ENCODE measurements at regions not wholly inside any gene's neighbourhood (a gene's known extent, or its start where the extent isn't known, plus 50 kb on each side); places are given as distances from the start of the nearest gene placed in this dataset.

- Mint-ChIP-seq H3K9me3 (no peaks in the 10 kb centered on the region), H3K4me1 (ENCODE audit: unreplicated experiment) (no peaks in the 10 kb centered on the region), H3K27ac (no peak overlapping the region), H3K4me3 (no peak overlapping the region), H3K36me3 (no peaks in the 10 kb centered on the region), H3K27me3 (no peaks in the 10 kb centered on the region)
- DNase-seq (ENCODE audit: extremely low spot score, unreplicated experiment): no peak
- TF ChIP-seq, protein P1, sequence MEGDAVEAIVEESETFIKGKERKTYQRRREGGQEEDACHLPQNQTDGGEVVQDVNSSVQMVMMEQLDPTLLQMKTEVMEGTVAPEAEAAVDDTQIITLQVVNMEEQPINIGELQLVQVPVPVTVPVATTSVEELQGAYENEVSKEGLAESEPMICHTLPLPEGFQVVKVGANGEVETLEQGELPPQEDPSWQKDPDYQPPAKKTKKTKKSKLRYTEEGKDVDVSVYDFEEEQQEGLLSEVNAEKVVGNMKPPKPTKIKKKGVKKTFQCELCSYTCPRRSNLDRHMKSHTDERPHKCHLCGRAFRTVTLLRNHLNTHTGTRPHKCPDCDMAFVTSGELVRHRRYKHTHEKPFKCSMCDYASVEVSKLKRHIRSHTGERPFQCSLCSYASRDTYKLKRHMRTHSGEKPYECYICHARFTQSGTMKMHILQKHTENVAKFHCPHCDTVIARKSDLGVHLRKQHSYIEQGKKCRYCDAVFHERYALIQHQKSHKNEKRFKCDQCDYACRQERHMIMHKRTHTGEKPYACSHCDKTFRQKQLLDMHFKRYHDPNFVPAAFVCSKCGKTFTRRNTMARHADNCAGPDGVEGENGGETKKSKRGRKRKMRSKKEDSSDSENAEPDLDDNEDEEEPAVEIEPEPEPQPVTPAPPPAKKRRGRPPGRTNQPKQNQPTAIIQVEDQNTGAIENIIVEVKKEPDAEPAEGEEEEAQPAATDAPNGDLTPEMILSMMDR (conservative IDR thresholded peaks at IDR 0.05): no peak
Observed at GRCh38 chr7:81606078-81606863, 163.6 kb downstream of the HGF start.

- no peak for DNase-seq (ENCODE audit: extremely low spot score, unreplicated experiment)
- H3K9me3 Mint-ChIP-seq: no peaks in the 10 kb centered on the region
- H3K27me3 Mint-ChIP-seq: no peaks in the 10 kb centered on the region
- no peak overlapping the region for H3K27ac Mint-ChIP-seq
- no peaks in the 10 kb centered on the region for H3K4me1 Mint-ChIP-seq (ENCODE audit: unreplicated experiment)
- no peak overlapping the region for H3K4me3 Mint-ChIP-seq
- TF ChIP-seq, protein P1 (conservative IDR thresholded peaks at IDR 0.05): no peak
- H3K36me3 Mint-ChIP-seq: no peaks in the 10 kb centered on the region
Observed at GRCh38 chr7:81605493-81605892, 164.4 kb downstream of the HGF start.

GRCh38 chr7:81604808-81605174 is 165.1 kb downstream of the HGF start:
- no peaks in the 10 kb centered on the region for H3K4me1 Mint-ChIP-seq (ENCODE audit: unreplicated experiment)
- no peak overlapping the region for H3K4me3 Mint-ChIP-seq
- no peaks in the 10 kb centered on the region for H3K9me3 Mint-ChIP-seq
- DNase-seq (ENCODE audit: extremely low spot score, unreplicated experiment): no peak
- no peaks in the 10 kb centered on the region for H3K27me3 Mint-ChIP-seq
- H3K27ac Mint-ChIP-seq: no peak overlapping the region
- TF ChIP-seq, protein P1 (conservative IDR thresholded peaks at IDR 0.05): no peak
- no peaks in the 10 kb centered on the region for H3K36me3 Mint-ChIP-seq

DNA sequence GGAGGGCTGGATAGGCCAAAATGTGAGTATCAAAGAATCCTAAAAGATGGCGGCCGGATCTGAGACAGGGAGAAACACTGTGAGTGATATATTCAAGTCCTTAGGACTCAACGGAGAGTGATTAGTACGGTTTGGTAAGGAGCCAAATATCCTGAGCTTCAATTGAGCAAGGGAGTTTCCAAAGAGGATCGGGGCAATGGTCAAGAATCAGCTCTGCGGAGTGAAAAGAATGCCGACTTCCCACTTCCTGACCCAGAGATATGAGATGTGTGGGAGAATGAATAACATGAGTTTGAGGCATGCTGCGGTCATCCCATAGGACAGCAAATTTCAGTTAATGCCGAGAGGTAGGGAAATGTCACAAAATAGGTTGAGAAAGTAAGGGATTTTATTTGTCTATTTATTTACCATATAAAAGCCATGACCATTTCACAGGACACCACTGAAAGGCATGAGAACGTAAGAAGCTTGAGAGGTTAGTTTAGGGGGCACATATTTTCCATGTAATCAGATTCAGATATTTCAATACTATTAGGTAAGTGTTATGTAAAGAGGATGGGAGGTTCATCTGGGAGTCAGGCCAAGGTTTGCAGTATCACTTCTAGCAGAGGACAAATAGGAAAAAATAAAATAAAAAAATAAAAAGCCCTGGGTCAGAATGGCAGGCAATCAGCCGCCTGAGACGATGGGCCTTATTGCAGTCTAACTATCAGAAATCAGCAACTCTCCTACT is 165.6 kb downstream of the HGF start:
- Mint-ChIP-seq H3K4me3 (no peak overlapping the region), H3K9me3 (no peaks in the 10 kb centered on the region), H3K27ac (no peak overlapping the region), H3K36me3 (no peaks in the 10 kb centered on the region), H3K27me3 (no peaks in the 10 kb centered on the region), H3K4me1 (ENCODE audit: unreplicated experiment) (no peaks in the 10 kb centered on the region)
- TF ChIP-seq, protein P1 (conservative IDR thresholded peaks at IDR 0.05): no peak
- DNase-seq (ENCODE audit: extremely low spot score, unreplicated experiment): no peak

GRCh38 chr7:81600608-81601007 is 169.2 kb downstream of the HGF start:
- Mint-ChIP-seq H3K27ac (no peak overlapping the region), H3K4me3 (no peak overlapping the region)

More at GRCh38 chr7:81600608-81601007, 169.2 kb downstream of the HGF start:
- TF ChIP-seq, protein P1 (conservative IDR thresholded peaks at IDR 0.05): no peak
- no peaks in the 10 kb centered on the region for H3K27me3 Mint-ChIP-seq
- H3K36me3 Mint-ChIP-seq: no peaks in the 10 kb centered on the region
- no peaks in the 10 kb centered on the region for H3K9me3 Mint-ChIP-seq
- DNase-seq (ENCODE audit: extremely low spot score, unreplicated experiment): no peak
- H3K4me1 Mint-ChIP-seq (ENCODE audit: unreplicated experiment): no peaks in the 10 kb centered on the region

Data from type B pancreatic cell (in vitro differentiated cells).